Gastrocnemius medialis (tissue), 4 donors: ENCODE measurements at regions not wholly inside any gene's neighbourhood (a gene's known extent, or its start where the extent isn't known, plus 50 kb on each side); places are given as distances from the start of the nearest gene placed in this dataset.

Source experiments
- CTCF ChIP-seq, 5 experiments: fragments of 450-650 bp in 3 of 5; fragments of 200-600 bp in 2 of 5; sonication (generic) in 2 of 5; IDR thresholded peaks in 4 of 5; conservative IDR thresholded peaks in 1 of 5; 1 replicate in 4 of 5; 2 replicates in 1 of 5; pipeline ENCODE4 v1.5.1; 2016 to 2019; ENCODE audit warnings: antibody characterized with exemption in 5 of 5, mild to moderate bottlenecking in 3 of 5, moderate library complexity in 3 of 5
- POLR2A ChIP-seq, 2 donors: fragments of 450-650 bp; IDR thresholded peaks; one replicate each; pipeline ENCODE4 v1.6.1; 2017; ENCODE audit warnings: antibody characterized with exemption in 2 of 2, mild to moderate bottlenecking in 2 of 2, moderate library complexity in 2 of 2

DNA sequence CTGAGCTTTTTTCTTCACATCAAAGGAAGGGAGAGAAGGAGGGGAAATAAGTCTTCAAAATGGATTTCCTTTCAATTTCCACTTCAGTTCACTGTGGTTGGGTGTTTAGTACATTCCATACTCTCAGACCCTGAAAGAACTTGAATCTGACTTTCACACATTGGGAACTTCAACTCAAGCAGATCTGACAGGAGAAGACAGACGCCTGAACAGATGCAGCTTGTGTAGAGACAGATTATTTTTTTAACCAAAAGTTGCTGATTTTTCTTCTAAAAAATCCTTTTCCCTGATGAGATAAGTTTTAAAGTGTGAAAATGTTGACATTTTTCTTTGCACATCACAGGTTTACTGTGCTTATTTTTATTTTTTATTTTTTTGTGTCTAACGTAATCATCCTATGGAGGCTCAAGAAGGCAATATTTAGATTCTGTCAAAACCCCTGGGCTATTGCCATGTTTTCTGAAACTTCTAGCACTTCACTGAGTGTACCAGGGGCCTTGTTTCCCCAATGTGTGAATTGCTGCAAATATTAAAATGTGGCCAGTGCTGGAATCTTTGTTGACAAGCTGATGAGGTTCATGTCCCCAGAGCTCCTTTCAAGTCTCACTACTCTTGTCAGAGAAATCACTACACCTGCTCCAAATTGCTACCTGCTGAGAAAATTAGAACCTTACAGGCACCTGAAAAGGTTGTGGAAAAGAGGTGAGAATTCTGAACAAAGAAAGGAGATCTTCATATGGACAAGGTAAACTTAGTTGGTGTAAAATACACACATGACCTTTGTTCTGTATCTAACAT lies 214.8 kb upstream of the BTBD3 start:
- no peak for TF ChIP-seq POLR2A (IDR thresholded peaks at IDR 0.05)
- TF ChIP-seq CTCF (IDR thresholded peaks at IDR 0.05 in 4 of 5, conservative IDR thresholded peaks at IDR 0.05 in 1 of 5): no peak
